SU-DHL-6 (cell line): ENCODE measurements at regions not wholly inside any gene's neighbourhood (a gene's known extent, or its start where the extent isn't known, plus 50 kb on each side); places are given as distances from the start of the nearest gene placed in this dataset.

Experiments used
- EZH2phosphoT487 ChIP-seq: fragments of 200-600 bp; sonication (generic), shearing (Covaris generic); conservative IDR thresholded peaks from 2 replicates; pipeline ENCODE4 v1.6.1; 2018; ENCODE audit warnings: mild to moderate bottlenecking, antibody characterized with exemption, low read length, moderate library complexity, mixed read lengths
- TF ChIP-seq, protein P1 (sequence below): fragments of 200-600 bp; sonication (generic); IDR thresholded peaks from one replicate; pipeline ENCODE4 v1.5.1; 2017; ENCODE audit warnings: antibody characterized with exemption, mild to moderate bottlenecking, low read length, moderate library complexity; ENCODE audit not compliant: insufficient read depth, poor library complexity, severe bottlenecking

DNA sequence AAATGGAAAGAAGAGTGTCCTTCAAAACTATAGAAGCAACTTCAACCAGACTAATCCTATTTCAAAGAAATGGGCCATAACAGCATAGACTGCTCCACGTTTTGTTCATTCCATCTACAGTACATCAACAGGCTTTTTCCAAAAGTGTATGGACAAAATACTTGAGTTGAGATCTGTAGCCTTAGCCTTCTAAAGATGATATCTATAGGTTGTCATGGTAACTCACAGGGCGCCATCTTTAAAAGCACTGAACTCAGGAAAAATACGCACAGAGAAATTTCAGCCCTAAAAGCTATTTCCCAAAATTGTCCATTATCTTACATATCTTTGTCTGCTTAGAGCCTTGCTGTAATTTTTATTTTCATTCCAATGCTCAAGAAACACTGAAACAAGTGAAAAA, 439.4 kb upstream of the NBEA start:
- TF ChIP-seq, protein P1, sequence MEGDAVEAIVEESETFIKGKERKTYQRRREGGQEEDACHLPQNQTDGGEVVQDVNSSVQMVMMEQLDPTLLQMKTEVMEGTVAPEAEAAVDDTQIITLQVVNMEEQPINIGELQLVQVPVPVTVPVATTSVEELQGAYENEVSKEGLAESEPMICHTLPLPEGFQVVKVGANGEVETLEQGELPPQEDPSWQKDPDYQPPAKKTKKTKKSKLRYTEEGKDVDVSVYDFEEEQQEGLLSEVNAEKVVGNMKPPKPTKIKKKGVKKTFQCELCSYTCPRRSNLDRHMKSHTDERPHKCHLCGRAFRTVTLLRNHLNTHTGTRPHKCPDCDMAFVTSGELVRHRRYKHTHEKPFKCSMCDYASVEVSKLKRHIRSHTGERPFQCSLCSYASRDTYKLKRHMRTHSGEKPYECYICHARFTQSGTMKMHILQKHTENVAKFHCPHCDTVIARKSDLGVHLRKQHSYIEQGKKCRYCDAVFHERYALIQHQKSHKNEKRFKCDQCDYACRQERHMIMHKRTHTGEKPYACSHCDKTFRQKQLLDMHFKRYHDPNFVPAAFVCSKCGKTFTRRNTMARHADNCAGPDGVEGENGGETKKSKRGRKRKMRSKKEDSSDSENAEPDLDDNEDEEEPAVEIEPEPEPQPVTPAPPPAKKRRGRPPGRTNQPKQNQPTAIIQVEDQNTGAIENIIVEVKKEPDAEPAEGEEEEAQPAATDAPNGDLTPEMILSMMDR, result no peak
- no peak for TF ChIP-seq EZH2phosphoT487
